ENCODE measurements at regions not wholly inside any gene's neighbourhood (a gene's known extent, or its start where the extent isn't known, plus 50 kb on each side); places are given as distances from the start of the nearest gene placed in this dataset.

DNA sequence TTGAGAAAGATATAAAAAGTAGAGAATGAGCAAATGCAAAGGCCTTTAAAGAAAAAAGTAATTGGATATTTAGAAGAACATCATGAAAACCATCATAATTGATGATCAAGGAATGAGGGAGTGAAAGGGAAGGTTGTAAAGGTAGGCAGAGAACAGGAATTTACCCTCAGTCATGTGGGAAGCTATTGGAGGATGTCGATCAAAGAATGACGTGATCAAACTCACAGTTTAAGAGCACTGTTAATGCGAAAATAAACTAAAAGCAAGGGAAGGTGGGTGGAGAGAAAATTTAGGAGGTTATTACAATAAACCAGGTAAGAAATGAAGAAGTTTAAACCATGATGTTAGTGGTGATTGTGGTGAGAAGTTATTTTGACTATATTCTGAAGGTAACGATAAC lies 982.6 kb upstream of the EYS start:
- DNase-seq: no peak

DNA sequence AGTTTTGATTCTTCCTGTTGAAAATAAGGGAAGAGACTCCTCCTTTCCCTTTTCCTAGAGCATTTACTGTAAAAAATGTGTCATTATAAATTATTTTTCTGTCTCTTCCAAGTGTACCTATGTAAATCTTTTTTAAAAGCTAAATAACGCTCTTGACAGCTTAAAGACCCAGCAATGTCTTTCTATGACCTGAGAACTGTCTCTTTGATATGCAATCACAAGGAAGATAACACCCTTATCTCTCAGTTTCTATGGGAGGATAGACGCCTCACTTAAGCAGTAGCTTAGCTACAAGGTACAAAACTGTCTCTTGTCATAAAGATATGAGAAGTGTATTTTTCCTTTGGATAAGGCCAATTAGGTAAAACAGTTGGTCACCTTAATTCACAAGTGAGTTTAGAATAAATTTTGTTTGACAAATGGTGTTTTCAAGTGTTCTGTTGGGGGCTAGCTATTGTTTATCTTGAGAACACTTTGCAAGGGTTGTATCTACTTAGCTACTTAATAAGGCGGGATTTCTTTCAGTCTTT lies 980.6 kb upstream of the EYS start:
- DNase-seq: no peak

DNA sequence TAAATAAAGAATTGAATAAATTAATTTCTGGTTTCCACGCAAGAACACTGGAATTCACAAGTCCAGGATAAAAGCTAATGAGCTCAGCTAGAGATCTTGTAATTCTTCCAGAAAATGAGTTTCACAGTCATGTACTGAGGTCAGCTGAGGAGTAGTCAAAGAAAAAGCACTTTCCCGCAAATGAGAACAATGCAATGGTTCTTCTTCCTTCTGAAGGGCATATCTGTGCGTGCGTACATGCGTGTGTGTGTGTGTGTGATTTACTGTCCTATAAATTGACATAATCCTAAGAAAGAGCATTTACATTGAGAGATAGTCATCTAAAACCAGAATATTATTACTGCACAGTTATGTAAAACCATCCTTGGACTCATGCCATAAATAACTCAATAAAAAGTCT lies 968.9 kb upstream of the EYS start:
- no peak for DNase-seq

DNA sequence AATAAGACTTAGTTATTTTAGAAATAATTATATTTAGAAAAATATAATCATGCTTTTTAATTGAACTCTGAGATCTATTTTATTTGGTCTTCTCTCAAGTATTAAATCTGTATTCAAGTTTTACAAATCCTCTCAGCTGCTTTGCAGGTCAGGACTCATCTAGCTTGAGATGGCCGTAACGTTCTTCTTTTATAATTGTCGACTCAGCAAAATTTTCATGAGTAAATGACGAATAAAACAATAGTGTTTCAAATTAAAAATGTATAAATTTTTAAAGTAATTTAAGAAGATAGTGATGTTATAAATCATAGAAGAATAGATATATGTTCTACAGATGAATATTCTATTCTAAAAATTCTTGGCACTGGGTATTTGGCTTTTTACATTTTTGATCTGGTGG lies 957.1 kb upstream of the EYS start:
- no peak for DNase-seq

DNA sequence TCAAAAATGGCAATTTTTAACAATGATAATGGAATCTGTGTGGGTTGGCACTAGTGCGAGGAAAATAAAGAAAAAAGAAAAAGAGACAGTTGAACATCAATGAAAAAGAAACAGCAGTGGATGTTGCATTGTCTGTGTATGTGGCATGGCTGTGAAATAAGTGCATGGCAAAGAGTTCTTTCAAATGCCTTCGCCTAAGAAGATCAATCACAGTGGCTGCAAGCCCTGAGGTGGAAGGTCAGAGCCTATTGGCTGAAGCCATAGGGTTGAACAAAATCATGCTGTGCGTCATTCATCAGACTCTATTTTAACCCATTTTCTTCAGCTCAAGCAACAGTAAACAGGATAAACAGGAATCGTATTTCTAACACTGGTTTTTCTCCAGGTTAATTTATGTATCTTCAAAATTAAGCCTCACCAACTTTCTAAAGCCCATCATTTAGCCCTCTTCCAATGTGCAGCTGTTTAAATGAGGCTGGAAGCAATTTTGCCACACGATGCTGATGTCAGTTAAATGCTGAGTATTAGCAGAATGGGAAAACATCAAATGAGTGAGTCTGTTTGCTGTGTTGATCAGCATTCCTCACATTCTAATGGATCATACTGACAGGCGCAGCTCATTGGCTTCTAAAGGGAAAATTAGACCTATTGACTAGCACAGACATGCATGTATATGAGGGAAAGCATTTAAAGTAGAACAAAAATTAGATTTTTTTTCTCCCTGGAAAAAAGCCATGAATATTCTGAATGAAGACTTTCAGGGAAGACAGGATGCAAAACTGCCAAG lies 955.9 kb upstream of the EYS start:
- no peak for DNase-seq

DNA sequence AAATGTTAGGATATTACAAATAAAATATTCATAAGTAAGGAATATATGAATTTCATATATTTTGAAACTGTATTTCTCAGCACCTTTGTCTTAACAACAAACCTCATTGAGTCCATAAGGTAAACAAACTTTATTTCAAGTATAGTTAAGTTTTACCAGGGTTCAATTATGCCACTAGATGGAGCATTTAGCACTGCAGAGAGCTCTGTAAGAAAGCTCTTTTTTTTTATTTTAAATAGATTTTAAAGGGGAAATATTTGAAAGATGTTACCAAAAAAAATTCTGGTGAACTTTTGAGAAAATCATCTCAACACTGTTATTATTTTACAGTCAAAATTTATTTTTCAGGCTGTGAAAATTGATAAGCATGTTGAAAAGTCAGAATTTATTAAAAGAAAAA lies 955.2 kb upstream of the EYS start:
- no peak for DNase-seq

DNA sequence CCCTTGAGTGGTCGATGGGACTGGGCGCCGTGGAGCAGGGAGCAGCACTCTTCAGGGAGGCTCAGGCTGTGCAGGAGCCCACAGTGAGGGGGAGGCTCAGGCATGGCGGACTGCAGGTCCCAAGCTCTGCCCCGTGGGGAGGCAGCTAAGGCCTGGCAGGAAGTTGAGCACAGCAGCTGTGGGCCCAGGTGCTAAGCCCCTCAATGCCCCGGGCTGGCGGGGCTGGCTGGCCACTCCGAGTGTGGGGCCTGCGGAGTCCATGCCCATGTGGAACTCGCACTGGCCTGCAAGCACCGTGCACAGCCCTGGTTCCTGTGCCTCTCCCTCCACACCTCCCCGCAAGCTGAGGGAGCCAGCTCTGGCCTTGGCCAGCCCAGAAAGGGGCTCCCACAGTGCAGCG lies 948.4 kb upstream of the EYS start:
- DNase-seq: no peak

DNA sequence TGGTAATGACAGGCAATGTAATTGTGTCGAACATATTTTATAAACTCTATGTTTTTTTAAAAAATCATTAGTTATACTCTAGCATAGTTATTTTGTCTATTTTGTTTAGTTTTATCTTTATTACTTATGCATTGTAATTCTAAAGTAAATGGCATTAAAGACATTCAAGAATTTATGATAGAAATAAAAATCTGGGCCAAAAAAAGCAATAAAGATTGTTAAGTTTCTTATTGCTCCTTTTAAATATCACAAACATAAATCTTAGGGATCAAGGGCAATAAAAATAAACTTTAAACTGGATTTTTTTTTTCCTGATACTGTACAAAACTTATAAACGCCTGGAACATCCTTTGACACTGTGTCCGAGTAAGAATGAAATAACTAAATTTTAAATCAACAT lies 931.5 kb upstream of the EYS start:
- no peak for DNase-seq

DNA sequence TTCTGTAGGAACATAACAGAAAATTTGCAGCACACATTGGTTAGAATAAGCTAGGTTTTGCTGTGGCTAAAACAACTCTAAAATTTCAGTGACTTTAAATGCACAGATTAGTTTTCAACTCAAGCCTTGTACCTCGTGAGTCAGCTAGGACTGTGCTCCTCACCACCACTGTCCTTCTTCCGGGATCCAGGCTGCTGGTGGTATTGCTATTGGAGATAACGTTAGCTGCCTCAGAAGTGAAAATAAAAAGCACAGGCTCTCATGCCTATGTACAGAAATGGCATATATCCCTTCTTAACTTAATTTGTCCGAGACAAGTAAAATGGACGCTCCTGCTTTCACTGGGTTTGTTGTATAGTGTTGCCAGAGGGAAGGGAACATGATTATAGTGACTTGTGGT lies 931.1 kb upstream of the EYS start:
- DNase-seq: no peak

DNA sequence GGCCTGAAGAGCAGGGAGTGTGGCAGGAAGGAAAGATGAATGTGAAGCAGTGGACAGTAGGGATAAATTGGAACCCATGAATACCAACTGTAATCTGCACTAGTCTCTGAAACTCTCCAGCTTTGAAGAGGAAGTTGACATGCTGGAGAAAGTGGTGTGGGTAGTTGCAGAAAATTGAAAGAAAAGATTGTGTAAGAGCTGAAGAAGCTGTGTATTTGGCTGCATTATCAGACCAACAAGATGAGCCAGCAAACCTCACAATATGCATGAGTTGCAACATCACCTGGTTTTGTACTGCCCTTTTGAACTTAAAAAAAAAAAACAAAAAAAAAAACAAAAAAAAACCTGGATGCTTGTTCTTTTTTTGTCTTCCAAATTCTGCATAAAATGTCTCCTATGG lies 921.9 kb upstream of the EYS start:
- no peak for DNase-seq

DNA sequence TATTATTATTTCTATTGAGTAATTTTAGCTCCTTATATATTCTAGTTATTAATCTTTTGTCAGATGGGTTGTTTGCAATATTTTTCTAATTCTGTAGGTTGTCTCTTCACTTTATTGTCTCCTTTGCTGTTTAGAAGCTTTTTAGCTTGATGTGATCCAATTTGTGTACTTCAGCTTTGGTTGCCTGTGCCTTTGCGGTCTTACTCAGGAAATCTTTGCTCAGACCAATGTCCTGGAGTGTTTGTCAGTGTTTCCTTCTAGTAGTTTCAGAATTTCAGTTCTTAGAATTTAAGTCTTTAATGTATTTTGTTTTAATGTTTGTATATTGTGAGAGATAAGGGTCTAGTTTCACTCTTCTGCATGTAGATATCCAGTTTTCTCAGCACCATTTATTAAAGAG lies 916.0 kb upstream of the EYS start:
- DNase-seq: no peak

DNA sequence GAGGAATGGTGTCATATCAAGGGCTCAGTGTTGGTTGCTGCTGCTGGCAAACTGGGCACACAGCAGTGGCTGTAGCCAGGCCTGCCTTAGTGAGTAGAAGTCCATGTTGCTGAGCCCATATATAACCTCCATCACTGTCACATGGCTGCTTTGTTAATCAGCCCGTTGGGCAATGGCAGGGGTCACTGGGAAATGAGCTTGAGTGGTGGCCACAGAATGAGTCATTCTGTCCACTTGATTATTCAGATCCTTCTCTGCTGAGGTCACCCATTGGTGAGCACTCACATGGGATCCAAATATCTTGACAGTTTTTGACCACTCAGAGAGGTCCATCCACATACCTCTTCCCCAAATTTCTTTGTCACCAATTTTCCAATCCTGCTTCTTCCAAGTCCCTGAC lies 898.9 kb upstream of the EYS start:
- no peak for DNase-seq

DNA sequence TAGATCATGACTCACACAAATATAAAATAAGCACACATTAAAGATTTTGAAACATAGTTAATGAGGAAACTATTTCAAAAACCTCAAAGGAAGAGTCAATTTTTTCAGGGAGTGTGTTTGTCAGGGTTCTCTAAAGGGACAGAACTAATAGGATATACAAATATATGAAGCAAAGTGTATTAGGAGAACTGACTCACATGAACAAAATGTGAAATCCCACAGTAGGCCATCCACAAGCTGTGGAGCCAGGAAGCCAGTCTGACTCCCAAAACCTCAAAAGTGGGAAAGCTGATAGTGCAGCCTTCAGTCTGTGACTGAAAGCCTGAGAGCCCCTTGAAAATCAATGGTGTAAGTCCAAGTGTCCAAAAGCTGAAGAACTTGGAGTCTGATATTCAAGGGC lies 898.0 kb upstream of the EYS start:
- DNase-seq: no peak

DNA sequence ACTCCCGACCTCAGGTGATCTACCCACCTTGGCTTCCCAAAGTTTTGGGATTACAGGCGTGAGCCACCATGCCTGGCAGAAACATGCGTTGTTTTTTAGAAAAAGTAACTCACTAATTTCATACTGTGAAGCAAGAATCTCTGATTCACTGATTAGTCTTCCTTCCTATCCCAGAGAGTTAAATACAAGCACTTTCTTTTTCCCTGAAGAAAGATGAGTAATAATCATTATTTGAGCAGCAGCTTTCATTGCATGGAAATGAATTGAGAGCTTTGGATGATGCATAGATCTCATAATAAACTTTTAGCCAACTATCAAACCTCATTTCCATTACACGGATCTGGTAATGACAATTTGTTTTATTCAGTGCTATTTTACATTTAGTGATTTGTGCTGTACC lies 892.5 kb upstream of the EYS start:
- DNase-seq: no peak

DNA sequence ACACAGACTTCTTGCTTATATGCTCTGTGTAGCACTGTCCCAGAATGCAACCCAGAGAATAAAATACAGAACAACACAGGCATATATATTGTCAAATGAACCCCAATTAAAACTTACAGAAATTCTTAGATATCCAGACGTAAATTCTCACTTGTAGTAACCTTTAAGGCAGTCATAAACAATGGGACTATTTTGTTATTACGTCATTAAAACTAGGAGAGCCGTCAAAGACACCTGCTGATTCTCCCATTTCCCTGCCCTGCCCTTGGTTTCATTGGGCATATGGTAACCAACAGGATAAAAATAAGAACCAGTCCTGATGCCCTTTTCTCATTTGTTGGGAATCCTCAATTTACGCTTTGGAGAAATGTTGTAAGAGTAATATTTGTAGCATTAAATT lies 871.3 kb upstream of the EYS start:
- no peak for DNase-seq

DNA sequence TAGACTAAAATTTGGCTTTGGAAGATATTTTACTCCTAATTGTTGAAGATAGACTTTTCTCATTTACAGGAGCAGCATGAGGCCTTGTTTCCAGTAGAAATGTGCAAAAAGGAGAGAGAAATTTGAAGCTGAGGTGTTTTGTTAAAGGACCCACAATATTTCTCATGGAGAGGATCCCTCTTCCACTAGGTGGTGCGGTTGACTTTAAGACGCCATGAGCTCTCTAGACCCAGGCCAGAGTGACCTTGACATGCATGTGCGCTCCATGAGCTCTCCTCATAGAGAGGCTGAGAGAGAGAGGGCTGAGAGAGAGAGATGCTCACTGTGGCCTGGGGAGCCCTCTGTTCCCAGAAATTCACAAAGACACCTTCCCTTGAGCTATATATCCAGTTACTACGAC lies 861.2 kb upstream of the EYS start:
- no peak for DNase-seq

DNA sequence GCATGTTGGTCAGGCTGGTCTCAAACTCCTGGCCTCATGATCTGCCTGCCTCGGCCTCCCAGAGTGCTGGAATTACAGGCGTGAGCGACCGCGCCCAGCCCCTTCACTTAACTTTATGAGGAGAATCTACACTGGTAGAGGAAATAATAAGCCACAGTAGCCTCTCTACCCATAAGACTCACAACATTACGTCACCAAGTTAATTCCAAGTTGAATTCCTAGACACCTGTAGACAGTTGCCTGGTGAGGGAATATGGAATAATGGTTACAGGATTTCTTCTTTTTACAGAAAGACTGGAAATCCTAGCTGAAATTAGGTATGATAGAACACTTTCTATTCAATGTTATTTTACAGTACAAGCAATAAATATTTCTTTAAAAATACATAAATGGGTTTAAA lies 854.5 kb upstream of the EYS start:
- no peak for DNase-seq

DNA sequence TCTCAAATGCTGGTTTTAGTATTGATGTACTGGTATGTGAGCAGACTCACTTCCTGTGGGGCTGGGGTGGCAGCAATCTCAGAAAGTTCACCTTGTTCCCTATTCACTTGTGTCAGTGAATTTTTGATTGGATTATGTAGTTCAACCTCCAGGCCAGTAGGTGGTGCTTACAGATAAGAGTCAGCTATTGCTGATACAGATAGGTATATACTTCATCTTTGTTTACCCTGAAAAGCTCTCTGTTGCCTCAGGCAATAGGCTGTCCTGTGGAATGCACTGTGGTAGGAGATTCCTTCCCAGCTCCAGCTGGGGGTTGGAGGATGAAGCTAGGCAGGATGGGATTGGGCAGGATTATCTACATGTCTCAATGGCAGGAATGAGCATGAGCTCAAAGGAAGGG lies 851.2 kb upstream of the EYS start:
- DNase-seq: no peak

DNA sequence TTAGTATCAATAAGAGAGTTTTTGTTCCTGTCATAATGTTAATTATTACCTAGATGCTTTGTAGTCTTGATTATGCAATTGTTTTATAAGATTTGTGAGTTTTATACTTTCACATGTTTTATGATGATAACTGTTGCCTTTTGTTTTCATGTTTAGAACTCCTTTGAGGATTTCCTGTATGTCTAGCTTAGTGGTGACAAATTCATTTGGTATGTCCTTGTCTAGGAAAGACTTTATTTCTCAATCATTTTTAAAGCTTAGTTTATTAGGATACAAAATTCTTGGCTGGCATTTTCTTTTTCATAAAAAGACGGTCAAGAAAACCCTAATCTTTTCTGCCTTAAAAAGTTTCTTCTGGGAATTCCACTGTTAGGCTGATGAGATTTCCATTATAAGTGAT lies 849.9 kb upstream of the EYS start:
- DNase-seq: no peak

DNA sequence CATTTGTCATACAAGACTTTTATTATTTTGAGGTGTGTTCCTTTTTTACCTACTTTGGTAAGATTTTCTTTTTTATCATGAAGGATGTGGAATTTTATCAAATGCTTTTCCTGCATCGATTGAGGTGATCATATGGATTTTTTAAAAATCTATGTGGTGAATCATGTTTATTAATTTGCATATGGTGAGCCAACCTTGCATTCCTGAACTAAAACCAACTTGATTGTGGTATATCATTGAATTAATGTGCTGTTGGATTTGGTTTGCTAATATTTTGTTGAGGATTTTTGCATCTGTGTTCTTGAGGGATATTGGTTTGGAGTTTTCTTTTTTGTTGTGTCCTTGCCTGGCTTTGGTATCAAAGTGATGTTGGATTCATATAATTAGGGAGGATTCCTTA lies 848.1 kb upstream of the EYS start:
- DNase-seq: no peak

DNA sequence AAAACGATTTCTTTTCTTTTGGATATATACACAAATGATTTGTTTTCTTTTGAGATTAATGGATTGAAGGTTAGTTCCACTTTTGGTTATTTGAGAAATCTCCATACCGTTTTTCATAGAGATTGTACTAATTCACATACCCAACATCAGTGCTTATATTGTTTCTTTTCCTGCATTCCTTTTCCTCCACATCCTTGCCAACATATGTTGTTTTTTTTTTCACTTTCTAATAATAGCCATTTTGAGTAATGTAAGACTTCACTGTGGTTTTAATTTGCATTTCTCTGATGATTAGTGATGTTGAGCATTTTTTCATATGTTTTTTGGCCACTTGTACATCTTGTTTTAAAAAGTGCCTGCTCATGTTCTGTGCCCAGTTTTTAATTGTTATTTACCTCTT lies 846.4 kb upstream of the EYS start:
- DNase-seq: no peak

DNA sequence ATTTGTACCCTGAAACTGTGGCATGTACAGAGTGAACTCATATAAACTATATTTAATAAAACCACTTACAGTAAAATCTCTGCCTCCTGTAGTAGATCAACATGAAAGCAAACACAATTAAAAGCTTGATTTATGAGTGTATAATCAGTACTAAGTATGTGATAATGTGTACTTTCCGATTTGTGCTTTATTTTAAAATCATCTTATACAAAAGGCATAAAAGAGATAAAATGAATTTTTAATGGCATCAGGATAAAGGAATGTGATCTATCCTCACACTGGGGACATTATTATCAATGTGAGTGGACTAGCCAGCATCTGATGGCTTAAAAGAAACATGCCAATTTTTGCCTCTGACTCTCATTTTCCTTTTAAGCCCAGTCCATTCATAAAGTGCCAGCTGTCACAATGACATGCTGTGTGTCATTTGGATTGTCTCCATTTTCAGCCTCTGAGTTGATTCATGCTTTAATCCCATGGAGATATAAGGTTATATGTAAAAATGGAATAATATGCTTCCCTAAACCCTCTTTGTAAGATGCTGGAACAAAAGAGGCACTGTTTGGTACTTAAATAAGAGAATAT lies 831.6 kb upstream of the EYS start:
- DNase-seq: no peak

DNA sequence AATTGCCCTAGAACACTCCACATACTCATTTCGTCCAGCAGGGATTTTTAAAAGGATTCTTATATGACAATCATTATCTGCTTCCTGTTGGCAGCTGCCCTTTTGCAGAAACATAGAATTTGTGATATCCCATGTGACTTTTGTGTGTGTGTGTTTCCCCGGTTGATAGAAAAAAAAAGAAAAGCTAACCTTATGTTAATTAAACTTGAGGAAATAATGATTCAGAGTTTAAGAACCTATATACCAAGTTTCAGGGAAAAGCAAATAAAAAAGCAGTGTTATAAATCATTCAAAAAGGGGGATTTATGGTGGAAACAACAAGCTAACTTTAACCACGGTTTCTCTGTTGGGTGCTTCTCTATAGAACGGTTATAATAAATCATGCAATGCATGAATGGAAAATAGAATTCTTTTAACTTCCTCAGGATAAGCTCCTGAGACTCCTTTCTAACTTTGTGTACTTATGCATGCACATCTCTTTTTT lies 826.9 kb upstream of the EYS start:
- DNase-seq: no peak

DNA sequence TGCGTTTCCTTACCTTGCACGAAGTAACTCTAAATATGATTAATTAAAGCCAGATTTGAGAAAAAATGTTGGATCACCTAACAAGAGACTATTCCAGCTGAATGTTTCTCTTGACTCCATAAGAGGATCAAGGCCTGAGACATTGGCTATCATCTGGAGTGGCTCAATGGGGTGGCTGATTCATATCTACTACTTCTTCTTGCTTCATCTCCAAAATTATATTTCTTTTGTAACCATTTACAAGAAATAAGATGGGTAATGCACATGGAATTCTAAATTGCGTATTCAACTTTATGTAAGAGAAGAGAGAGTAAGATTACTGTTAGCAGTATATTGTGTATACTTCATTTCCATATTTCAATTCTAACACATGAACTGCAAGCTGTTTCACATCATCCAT lies 819.0 kb upstream of the EYS start:
- no peak for DNase-seq

DNA sequence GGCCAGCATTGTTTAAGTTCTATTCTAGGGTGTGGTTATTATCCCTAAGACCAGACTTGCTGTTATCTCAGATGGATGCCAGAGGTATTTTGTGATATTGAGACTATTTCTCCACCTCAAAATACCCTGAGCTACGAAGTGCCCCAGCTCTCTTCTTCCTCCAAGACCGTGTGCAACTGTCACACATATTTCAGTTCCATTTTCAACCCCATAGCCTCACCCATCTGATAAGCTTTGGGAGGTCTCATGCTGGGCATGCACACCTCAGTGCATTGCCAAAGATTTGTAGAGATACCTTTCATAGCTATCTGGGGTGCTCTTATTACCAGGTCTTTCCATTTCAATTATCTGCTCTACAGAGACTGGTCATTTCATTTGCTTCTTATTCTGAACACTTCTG lies 815.8 kb upstream of the EYS start:
- DNase-seq: no peak

Measured in SHP77 treated with DMSO at 0.1 percent for 48 hours (cell line).